Mucosa of gallbladder (tissue), 1 donor: ENCODE measurements at regions not wholly inside any gene's neighbourhood (a gene's known extent, or its start where the extent isn't known, plus 50 kb on each side); places are given as distances from the start of the nearest gene placed in this dataset.
"Not testable (repeated sequence)": the region's sequence is repeated elsewhere in the genome, so short reads cannot be mapped to it uniquely, and the experiment has no call there.

Experiments used
- DNase-seq: peaks from one replicate; pipeline ENCODE4 v3.0.0-alpha.2; 2020; ENCODE audit warnings: low spot score
- donor health status: DM: no; HTN: no; CAD: no.

DNA sequence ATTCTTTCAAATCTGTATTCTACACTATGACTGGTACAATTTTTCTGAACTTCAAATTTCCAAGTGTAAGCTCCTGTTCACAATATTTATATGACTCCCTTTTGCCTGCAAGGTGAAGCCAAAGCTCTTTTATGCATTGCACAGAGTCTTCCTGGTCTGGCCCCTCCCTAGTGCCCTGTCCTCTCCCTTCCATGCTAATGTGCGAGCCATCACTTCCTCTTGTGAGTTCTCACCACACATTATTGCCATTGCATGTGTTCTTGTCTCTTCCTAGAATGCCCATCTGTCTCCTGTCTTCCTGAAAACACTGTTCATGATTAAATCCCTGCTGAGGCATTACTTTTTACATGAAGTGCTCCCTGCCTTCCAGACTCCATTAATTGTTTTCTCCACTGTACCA lies 169.9 kb downstream of the MC4R start:
- DNase-seq: no peak

DNA sequence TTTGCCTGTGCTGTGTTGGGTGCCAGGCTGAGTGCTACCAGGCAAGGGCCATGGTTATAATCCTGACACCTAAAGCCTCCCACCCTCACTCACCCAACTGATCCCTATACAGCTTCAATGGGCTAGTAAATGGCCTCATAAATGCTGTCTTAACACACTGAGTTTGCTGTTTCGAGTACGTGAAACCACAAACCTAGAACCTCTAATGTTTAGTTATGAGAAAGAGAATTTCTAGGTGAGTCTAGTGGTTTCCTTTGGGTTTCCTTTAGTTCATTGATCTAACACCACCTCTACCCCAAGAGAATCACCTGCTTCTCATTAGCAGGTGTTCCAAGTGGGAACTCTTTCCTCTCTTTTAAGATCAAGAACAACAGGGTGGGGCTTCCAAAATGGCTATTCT lies 172.0 kb downstream of the MC4R start:
- no peak for DNase-seq

DNA sequence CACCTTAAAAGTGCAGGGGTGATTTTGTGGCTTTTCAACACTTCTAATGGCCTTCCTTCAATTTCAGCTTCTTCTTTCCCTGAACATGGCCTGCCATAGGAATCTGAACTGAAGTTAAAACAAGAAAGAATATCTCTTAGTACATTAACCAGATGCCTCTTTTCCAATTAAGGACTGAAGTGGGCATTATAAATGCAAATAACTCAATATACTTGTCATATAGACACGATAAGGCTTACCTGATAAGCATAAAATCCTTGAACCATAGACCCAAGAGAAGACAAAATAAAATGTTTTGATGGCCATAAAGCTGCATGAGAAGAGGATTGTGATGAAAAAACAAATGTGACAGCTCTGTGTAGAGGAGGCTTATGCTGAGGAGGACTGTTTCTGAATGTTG lies 173.1 kb downstream of the MC4R start:
- no peak for DNase-seq

DNA sequence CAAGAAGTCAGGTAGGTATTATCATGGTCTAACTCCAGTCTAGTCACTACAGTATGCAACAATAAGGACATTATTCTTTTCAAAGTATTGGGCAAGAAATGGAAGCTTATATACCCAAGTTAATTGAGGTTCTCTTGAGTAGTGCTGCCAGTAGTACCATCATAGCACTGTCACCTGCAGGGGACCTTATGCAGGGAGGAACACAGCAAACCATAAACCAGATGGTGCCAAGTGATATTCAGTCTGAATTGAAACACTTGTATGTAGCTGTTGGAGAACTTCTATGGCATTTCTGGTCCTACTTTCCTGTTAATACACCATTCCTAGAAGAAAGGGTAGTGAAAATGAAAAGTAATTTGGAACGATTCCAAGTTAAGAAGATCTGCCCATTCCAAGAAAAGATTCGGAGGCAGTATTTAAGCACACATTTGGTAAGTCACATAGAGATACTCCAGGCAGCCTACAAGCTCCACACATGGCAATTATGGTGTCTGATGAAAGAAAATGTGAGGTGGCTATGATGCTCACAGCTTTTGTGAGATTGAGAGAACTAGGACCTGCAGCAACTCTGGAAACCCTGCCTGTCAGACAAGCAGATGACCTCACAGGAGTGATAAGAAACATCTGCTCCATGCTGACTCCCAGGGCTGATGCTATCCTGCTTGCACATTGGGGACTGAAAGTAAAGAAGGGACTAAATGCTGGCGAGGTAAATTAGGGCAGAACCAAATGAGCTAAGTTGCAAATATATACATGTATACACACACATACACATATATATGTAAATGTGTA lies 174.7 kb downstream of the MC4R start:
- no peak for DNase-seq

DNA sequence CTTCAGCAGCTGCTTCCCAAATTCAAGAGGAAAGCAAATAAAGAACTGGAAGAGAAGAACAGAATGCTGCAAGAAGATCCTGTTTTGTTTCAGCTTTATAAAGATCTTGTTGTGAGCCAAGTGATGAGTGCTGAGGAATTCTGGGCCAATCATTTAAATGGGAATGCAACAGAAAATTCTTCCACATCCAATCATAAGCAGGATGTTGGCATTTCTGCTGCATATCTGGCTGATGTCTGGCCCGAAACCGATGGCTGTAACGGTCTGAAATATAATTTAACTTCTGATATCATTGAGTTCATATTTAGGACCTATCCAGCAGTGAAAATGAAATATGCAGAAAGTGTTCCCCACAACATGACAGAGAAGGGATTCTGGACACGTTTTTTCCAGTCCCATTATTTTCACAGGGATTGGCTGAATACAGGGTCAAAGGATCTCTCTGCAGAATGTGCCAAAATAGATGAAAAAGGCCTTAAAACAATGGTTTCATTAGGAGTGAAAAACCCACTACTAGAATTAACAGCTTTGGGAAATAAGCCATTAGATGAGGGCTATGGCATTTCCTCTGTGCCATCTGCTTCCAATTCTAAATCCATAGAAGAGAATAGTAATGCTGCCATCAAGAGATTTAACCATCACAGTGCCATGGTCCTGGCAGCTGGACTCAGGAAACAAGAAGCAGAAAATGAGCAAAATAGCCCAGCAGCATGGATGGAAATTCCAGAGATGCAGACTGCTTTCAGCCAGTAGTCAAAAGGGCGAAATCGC lies 175.6 kb downstream of the MC4R start:
- no peak for DNase-seq

DNA sequence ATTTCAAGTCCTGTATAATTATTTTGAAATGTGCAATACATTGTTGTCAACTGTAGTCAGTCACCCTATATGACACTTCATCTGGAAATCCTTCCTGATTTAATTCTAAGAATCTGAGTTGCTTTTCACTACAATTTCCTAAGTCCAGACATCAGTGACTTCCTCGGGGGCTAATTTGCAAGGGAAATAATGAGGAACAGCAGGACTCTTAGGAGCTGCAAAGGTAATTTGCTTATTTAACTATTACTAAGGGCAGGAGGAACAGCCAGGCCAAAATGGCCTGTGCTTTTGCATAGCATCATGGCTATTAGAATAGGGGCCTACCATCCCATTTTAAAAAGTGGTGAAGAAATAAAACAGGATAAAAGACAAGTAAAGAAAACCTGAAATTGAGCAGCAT lies 178.8 kb downstream of the MC4R start:
- no peak for DNase-seq

DNA sequence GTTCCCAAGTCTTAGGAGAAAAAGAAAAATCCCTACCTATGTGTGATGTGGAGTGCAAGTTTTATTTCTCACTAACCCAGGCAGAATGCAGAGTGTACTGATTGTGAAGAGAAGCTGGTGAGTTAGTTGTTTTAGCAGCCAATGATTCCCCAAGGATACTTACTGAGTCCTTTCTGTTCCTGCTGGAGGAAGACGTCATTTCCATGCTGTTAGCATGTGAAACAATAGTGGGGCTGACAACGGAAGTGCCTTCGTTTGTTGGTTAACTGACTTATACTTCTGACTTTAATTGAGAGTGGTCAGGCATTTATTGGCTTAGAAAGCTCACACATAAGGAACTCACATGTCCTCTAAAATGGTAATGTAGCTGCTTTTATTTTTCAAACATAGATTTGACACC lies 180.6 kb downstream of the MC4R start:
- DNase-seq: no peak

DNA sequence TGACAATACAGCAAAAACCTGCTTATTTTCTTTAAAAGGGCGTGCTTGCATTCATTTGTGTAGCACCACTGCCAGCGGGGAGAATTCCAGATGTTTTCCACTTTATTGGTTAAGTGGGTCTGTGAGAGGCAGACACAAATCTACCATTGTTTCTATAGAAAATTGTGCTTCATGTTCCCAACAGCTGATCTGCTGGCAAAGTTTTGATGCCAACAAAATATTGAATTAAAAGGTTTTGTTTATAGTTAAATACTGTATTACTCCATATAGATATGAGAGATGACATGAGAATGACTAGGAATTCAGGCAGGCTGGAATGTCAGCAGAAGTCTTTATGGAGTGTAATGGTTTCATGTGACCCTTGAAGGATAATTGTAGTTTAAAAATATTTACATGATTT lies 182.7 kb downstream of the MC4R start:
- no peak for DNase-seq

DNA sequence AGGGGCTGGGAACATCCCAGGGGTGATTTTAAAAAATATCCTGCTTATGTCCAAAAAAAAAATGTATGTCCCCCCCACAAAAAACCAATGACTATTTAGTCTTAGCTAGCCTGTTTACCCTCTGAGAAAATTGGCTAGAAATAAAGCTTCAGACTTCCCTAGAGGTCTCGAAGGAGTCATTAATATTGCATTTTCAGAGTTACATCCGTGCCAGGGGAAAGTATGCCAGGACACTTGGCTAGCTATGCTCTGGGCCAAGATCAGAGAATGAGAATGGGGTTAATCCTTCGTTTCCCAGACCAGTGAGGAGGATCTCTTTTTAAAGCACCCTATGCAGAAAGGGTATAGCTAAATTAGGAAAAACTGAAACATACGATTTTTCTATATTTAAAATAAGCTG lies 183.6 kb downstream of the MC4R start:
- no peak for DNase-seq

DNA sequence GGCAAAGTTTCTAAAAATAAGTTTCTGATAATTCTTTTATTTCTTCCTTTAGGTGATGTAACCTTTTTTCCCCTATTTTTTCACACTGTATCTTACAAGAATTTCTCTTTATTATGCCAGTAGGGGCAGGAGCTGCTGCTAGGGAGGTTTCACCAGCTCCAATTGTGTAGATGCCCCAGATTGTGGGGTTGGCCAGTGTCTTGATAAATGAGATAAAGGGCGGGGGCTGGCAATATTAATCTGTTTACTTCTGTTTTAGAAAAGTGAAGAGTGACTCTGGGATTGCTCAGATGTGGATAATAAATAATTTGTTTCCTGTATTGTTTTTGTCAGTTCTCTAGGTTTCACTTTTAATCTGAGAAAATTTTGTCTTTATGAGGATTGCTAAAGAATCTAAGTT lies 190.4 kb downstream of the MC4R start:
- DNase-seq: no peak

DNA sequence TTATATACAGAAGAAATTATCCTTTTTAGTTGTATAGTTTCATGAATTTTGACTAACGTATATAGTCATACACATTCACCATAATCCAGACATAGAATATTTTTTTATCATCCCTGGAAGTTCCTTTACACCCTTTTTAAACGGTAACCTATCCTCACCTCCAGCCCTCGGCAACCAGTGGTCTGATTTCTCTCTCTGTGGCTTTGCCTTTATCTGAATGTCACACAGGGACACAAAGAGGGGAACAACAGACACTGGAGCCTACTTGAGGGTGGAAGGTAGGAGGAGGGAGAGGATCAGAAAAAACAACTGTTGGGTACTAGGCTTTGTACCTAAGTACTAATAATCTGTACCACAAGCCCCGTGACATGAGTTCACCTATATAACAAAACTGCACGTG lies 191.9 kb downstream of the MC4R start:
- no peak for DNase-seq

DNA sequence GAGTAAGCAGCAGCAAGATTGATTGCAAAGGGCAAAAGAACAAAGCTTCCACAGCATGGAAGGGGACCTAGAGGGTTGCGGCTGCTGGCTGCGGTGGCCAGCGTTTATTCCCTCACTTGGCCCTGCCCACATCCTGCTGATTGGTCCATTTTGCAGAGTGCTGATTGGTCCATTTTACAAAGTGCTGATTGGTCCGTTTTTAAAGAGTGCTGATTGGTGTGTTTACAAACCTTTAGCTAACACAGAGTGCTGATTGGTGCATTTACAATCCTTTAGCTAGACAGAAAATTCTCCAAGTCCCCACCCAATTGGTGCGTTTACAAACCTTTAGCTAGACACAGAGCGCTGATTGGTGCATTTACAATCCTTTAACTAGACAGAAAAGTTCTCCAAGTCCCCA lies 194.4 kb downstream of the MC4R start:
- not testable (repeated sequence) for DNase-seq

DNA sequence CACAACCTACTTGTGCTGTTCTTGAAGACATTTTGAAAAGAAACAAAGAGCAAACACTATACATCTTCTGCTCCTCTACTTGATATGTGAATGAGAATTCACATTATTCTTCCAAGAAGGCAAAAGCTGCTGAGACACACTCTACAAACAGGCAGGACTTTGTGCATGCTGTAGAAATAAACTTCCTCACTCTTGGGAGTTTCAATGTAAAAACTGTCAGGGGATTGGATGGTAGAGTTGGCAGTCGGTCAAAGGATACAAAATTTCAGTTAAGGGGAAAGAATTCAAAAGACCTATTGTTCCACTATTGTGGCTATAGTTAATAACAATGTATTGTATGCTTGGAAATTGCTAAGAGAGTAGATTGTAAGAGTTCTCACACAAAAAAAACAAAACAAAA lies 196.3 kb downstream of the MC4R start:
- DNase-seq: no peak

DNA sequence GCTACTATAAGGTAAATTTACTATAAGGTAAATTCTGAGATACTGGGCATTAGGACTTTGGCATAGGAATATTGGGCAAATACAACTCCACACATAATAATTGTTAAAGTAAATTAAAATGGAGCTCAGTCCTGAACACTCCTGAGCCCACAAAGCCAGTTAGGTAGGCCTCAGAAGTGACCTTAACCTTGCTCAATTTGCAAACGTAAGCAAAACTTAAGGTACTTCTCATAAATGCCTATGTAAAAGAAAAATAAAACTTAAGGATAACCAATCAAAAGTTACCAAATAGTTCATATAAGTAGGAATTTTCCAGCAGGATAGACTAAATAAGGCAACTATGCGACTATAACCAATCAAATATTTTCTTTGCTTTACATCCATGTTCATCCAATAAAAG lies 197.7 kb downstream of the MC4R start:
- no peak for DNase-seq

DNA sequence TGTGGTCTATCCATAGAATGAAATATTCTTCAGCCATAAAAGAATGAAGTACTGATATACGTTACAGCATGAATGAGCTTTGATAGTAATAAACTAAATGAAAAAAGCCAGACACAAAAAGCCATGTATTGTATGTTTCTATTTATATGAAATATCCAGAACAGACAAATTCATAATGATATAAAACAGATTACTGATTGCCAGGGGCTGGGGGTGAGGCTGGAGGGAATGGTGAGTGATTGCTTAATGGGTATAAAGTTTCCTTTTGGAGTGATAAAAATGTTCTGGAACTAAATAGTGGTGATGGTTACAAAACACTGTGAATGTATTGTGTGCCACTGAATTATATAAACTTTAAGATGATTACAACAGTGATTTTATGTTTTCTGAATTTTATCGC lies 200.5 kb downstream of the MC4R start:
- no peak for DNase-seq

DNA sequence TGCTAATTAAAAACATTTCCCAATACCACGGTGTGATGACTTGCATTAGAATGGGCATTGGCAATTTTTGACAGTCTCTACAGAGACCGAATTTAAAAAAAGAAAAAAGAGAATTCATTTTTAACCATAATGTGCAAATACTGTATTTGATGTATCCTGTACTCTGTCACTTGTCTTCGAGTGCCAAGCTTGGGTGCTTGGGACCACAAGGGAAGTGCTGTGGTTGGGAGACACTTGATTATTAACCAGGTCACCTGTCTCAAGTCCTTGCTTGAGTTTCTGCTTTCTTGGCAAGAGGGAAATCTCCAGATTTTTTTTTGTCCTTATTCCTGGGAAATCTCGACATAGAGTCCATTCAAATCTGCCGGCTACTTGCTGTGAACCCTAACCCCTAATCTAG lies 209.0 kb downstream of the MC4R start:
- DNase-seq: no peak

DNA sequence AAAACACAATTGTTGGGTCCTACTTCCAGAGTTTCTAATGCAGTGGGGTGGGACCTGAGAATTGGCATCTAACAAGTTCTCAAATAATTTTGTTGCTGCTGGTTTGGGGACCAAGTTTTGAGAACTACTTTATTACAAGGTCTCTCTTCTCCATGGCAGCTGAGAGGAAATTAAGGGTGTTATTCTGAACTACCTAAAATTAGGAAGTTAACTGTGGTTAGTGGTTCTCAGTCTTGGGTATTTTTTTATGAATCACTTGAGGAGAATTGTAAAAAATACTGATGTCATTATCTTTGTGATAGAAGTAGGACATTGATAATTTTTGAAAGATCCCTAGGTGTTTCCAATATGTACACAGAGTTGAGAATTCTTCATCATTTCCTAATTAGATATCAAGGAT lies 210.2 kb downstream of the MC4R start:
- DNase-seq: no peak

DNA sequence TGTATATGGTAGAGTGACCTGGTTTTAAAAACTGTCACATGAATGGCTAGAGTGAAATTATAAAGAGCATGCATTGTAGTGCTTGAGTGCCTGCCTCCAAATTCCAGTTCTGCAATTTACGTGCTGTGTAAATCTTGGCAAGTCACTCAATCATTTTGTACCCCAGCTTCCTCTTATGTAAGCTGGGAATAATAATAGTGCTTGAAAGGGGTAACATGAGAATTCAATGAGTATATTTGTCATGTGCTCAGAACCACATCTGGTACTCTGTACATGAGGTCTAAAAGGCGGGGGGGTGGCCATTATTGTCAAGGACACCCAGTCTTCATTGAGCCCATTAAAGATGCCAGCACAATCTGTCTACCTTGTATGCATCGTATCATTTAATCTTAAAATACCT lies 214.8 kb downstream of the MC4R start:
- DNase-seq: no peak

DNA sequence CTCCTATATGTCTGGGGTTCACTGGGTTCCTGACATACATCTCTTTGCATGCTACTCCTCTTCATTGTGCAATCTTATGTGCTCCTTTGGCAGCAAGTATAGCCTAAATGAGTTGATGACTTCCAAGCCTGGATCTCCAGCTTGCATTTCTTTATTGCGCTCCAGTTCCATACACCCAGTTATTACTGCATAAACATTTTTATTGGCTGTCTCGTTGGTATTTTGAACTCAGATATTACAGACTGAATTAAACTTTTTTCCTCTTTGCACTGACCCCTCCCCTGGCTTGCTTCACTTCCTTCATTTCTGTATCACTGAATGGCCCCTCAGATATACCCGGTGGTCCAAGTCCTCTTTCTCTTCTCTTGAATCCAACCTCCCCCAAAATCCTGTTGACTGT lies 219.2 kb downstream of the MC4R start:
- no peak for DNase-seq

DNA sequence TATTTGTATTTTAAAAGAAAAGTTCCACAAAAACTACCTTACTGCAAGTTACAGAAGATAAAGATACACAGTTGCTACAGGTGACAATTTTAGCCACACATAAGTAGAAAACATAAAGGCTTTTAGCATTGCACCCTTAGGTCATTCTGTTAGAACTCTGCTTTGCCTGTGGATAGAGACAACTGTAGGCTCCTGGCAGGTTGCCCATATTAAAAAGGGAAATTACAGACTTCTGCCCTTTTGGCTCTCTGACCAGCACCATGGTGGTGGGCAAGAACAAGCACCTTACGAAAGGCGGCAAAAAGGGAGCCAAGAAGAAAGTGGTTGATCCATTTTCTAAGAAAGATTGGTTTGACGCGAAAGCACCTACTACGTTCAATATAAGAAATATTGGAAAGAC lies 223.3 kb downstream of the MC4R start:
- DNase-seq: no peak

DNA sequence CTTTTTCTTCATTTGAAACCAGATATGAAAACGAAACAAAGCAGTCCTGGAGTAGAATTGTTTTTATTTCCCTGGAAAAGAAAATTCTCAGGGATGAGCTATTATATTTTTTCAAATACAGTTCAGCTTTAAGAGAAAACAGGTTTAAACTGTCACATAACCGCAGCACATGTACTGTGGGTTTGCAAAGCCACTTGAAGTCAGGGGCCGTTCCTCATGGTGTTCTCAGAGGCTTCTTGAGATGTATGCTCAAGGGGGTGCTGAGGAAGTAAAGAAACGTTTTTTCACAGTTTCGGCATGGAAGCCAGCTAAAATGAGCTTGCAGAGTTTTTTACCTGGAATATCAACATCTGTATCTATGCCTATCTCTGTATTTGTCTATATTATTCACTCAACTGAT lies 225.3 kb downstream of the MC4R start:
- DNase-seq: no peak

DNA sequence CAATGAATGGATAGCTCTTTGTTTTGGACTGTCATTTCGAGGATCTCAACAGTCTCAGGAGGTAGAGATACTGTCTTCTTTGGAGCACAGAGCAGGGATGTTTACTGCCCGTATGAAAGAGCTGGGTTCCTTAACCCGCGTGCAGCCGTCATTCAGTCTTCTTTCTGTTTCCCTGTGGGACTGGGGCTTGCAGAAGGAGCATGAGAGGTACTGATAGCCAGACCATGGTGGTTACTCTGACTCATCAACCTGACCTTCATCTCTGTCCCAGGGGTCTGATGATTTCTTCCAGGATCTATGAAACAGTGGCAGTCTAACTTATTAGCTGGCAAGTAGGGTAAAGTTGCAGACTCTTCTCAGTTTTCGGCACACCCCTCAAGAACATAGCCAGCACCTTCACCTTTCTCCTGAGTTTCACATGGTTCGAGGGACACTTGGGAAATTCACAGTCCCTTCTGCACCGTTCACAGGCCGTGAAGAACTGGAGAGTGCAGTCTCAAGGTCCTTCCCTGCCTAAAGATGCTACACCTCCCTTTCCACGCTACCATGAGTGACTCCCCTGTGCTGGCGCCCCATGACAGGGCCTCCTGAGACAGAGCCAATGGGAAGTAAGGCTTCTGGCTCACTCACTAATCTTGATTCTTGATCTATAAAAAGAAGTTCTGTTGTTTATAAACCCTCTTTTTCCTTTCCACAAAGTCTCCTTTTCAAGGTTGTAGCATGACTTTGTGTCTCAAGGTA lies 226.2 kb downstream of the MC4R start:
- no peak for DNase-seq

DNA sequence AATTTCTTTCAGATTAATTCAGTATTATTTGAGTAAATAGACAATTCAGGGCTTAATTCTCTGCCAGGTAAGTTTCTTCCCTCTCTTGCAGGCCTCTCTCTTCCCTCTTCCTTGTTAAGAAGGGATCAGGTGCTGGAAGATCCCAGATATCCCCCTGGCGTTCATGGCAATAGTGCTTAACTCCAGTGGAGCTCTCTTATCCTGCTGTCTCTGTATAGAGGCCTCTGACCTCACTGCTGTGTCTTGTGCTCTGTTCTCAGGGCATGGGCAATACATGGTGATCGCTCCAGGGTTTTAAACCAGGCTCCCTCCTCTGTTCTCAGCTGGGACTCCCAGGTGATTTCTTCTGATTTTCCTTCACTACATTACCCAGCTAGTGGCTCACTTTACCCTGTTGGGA lies 226.8 kb downstream of the MC4R start:
- no peak for DNase-seq
